ENCODE measurements at regions not wholly inside any gene's neighbourhood (a gene's known extent, or its start where the extent isn't known, plus 50 kb on each side); places are given as distances from the start of the nearest gene placed in this dataset.

- no peak overlapping the region for H3K27ac ChIP-seq
- H3K4me3 ChIP-seq = no peak overlapping the region
- H3K27me3 ChIP-seq = no peaks in the 10 kb centered on the region
- H3K36me3 ChIP-seq = no peaks in the 10 kb centered on the region
- TF ChIP-seq CTCF (IDR thresholded peaks at IDR 0.05) = no peak
- no peak for DNase-seq
- no peak overlapping the region for H3K9ac ChIP-seq (ENCODE audit: low read depth in 2 of 2, low read length in 2 of 2)
- intact Hi-C loops (cut with DNase I) = no loop called here
- H3K4me1 ChIP-seq = no peaks in the 10 kb centered on the region
- no peaks in the 10 kb centered on the region for H3K9me3 ChIP-seq
Measured at GRCh38 chr6:145032562-145033145, 702.7 kb downstream of the EPM2A start.

- DNase-seq = no peak
- H3K9ac ChIP-seq (ENCODE audit: low read depth in 2 of 2, low read length in 2 of 2) = no peak overlapping the region
- H3K27me3 ChIP-seq = no peaks in the 10 kb centered on the region
- no peaks in the 10 kb centered on the region for H3K36me3 ChIP-seq
- TF ChIP-seq CTCF (IDR thresholded peaks at IDR 0.05) = no peak
- H3K27ac ChIP-seq = no peak overlapping the region
- H3K4me3 ChIP-seq = no peak overlapping the region
- intact Hi-C loops (cut with DNase I) = no loop called here
- H3K4me1 ChIP-seq = no peaks in the 10 kb centered on the region
- no peaks in the 10 kb centered on the region for H3K9me3 ChIP-seq
Measured at GRCh38 chr6:145034664-145035063, 700.7 kb downstream of the EPM2A start.

GRCh38 chr6:145036236-145036635 is 699.1 kb downstream of the EPM2A start:
- no peak for DNase-seq
- Histone ChIP-seq H3K36me3 (no peaks in the 10 kb centered on the region), H3K4me1 (no peaks in the 10 kb centered on the region), H3K27ac (no peak overlapping the region), H3K4me3 (no peak overlapping the region), H3K9ac (ENCODE audit: low read depth in 2 of 2, low read length in 2 of 2) (no peak overlapping the region), H3K9me3 (no peaks in the 10 kb centered on the region), H3K27me3 (no peaks in the 10 kb centered on the region)
- TF ChIP-seq CTCF (IDR thresholded peaks at IDR 0.05) = no peak
- intact Hi-C loops (cut with DNase I) = no loop called here

GRCh38 chr6:145036848-145037567 is 698.3 kb downstream of the EPM2A start:
- intact Hi-C loops (cut with DNase I) = no loop called here
- Histone ChIP-seq H3K27me3 (no peaks in the 10 kb centered on the region), H3K4me3 (no peak overlapping the region), H3K4me1 (no peaks in the 10 kb centered on the region), H3K36me3 (no peaks in the 10 kb centered on the region), H3K27ac (no peak overlapping the region), H3K9me3 (no peaks in the 10 kb centered on the region), H3K9ac (ENCODE audit: low read depth in 2 of 2, low read length in 2 of 2) (no peak overlapping the region)
- DNase-seq = no peak
- TF ChIP-seq CTCF (IDR thresholded peaks at IDR 0.05) = no peak

GRCh38 chr6:145042559-145042958 is 692.8 kb downstream of the EPM2A start:
- Histone ChIP-seq H3K9me3 (no peaks in the 10 kb centered on the region), H3K27me3 (no peaks in the 10 kb centered on the region), H3K27ac (no peak overlapping the region), H3K36me3 (no peaks in the 10 kb centered on the region), H3K9ac (ENCODE audit: low read depth in 2 of 2, low read length in 2 of 2) (no peak overlapping the region), H3K4me1 (no peaks in the 10 kb centered on the region), H3K4me3 (no peak overlapping the region)
- no peak for TF ChIP-seq CTCF (IDR thresholded peaks at IDR 0.05)
- DNase-seq = no peak
- intact Hi-C loops (cut with DNase I) = no loop called here
